H9 (cell line): ENCODE measurements at regions not wholly inside any gene's neighbourhood (a gene's known extent, or its start where the extent isn't known, plus 50 kb on each side); places are given as distances from the start of the nearest gene placed in this dataset.
"Not testable (repeated sequence)": the region's sequence is repeated elsewhere in the genome, so short reads cannot be mapped to it uniquely, and the experiment has no call there.

Source experiments
- DNase-seq: peaks from one replicate; pipeline ENCODE4 v3.0.0-alpha.2; 2017
- H2AFZ ChIP-seq: one replicate; pipeline ENCODE4 v1.6.1; 2013; ENCODE audit warnings: mild to moderate bottlenecking, low read length, control low read depth, moderate library complexity
- H2AK5ac ChIP-seq: 2 replicates; pipeline ENCODE4 v1.6.1; 2013; ENCODE audit warnings: low read length, control low read depth, mixed read lengths; ENCODE audit not compliant: insufficient read length
- H2BK120ac ChIP-seq: one replicate; pipeline ENCODE4 v1.6.1; 2013; ENCODE audit warnings: low read depth, mild to moderate bottlenecking, low read length, control low read depth, inconsistent platforms; ENCODE audit not compliant: poor library complexity, severe bottlenecking
- H2BK12ac ChIP-seq: 2 replicates; pipeline ENCODE4 v1.6.1; 2013; ENCODE audit warnings: low read length, control low read depth, mixed read lengths, low read depth; ENCODE audit not compliant: insufficient read length
- H2BK15ac ChIP-seq: 2 replicates; pipeline ENCODE4 v1.6.1; 2013; ENCODE audit warnings: low read depth, low read length, control low read depth
- H2BK20ac ChIP-seq: one replicate; pipeline ENCODE4 v1.6.1; 2013; ENCODE audit warnings: low read depth, mild to moderate bottlenecking, low read length, control low read depth, inconsistent platforms; ENCODE audit not compliant: poor library complexity, severe bottlenecking
- H2BK5ac ChIP-seq: 2 replicates; pipeline ENCODE4 v1.6.1; 2013; ENCODE audit warnings: low read length, control low read depth, mixed read lengths; ENCODE audit not compliant: insufficient read length
- H3K14ac ChIP-seq: 2 replicates; pipeline ENCODE4 v1.6.1; 2013; ENCODE audit warnings: low read length, control low read depth; ENCODE audit not compliant: insufficient read depth
- H3K18ac ChIP-seq: 2 replicates; pipeline ENCODE4 v1.6.1; 2013; ENCODE audit warnings: low read depth, mild to moderate bottlenecking, mixed read lengths, low read length, control low read depth; ENCODE audit not compliant: insufficient read length
- H3K23ac ChIP-seq: 2 replicates; pipeline ENCODE4 v1.6.1; 2013; ENCODE audit warnings: low read length, control low read depth, mixed read lengths, low read depth; ENCODE audit not compliant: insufficient read length
- H3K23me2 ChIP-seq: 2 replicates; pipeline ENCODE4 v1.6.1; 2013; ENCODE audit warnings: low read depth, mild to moderate bottlenecking, mixed read lengths, low read length, control low read depth; ENCODE audit not compliant: insufficient read length, poor library complexity, severe bottlenecking
- H3K27ac ChIP-seq: 2 replicates; pipeline ENCODE4 v1.5.1; 2013; ENCODE audit warnings: low read length, control low read depth, mixed read lengths, low read depth; ENCODE audit not compliant: insufficient read length
- H3K27me3 ChIP-seq: 2 replicates; pipeline ENCODE4 v1.6.1; 2013; ENCODE audit warnings: low read length, control low read depth, inconsistent platforms; ENCODE audit not compliant: insufficient read depth
- H3K4ac ChIP-seq: 2 replicates; pipeline ENCODE4 v1.6.1; 2013; ENCODE audit warnings: low read depth, mild to moderate bottlenecking, control low read depth, inconsistent platforms, low read length, moderate library complexity
- H3K4me1 ChIP-seq: 2 replicates; pipeline ENCODE4 v1.6.1; 2013; ENCODE audit warnings: low read length, control low read depth, inconsistent platforms; ENCODE audit not compliant: insufficient read depth
- H3K4me2 ChIP-seq: 2 replicates; pipeline ENCODE4 v1.6.1; 2013; ENCODE audit warnings: low read length, control low read depth, mixed read lengths; ENCODE audit not compliant: insufficient read length, insufficient read depth
- H3K56ac ChIP-seq: 2 replicates; pipeline ENCODE4 v1.6.1; 2013; ENCODE audit warnings: low read depth, mild to moderate bottlenecking, mixed read lengths, low read length, control low read depth; ENCODE audit not compliant: insufficient read length
- H3K79me1 ChIP-seq: 2 replicates; pipeline ENCODE4 v1.6.1; 2013; ENCODE audit warnings: low read depth, mild to moderate bottlenecking, moderate library complexity, low read length, control low read depth, inconsistent platforms; ENCODE audit not compliant: insufficient read depth, poor library complexity, severe bottlenecking
- H3K79me2 ChIP-seq: 2 replicates; pipeline ENCODE4 v1.6.1; 2013; ENCODE audit warnings: low read length, control low read depth, inconsistent platforms; ENCODE audit not compliant: insufficient read depth
- H3K9ac ChIP-seq: 2 replicates; pipeline ENCODE4 v1.6.1; 2013; ENCODE audit warnings: low read length, control low read depth, mixed read lengths; ENCODE audit not compliant: insufficient read length; ENCODE audit errors: extremely low read depth
- H3K9me3 ChIP-seq: one replicate; pipeline ENCODE4 v1.6.1; 2013; ENCODE audit warnings: low read depth, low read length, inconsistent platforms; ENCODE audit not compliant: control insufficient read depth
- H3T11ph ChIP-seq: one replicate; pipeline ENCODE4 v1.6.1; 2013; ENCODE audit warnings: mild to moderate bottlenecking, low read length, control low read depth, inconsistent platforms
- H4K20me1 ChIP-seq: one replicate; pipeline ENCODE4 v1.6.1; 2013; ENCODE audit not compliant: control insufficient read depth, insufficient read length, insufficient read depth
- H4K5ac ChIP-seq: 2 replicates; pipeline ENCODE4 v1.6.1; 2013; ENCODE audit warnings: low read depth, mild to moderate bottlenecking, mixed read lengths, low read length, control low read depth; ENCODE audit not compliant: insufficient read length
- H4K8ac ChIP-seq: replicated peaks from 2 replicates; pipeline ENCODE4 v1.6.1; 2013; ENCODE audit warnings: low read length, control low read depth, mixed read lengths, low read depth; ENCODE audit not compliant: insufficient read length
- H4K91ac ChIP-seq: 2 replicates; pipeline ENCODE4 v1.6.1; 2013; ENCODE audit warnings: low read depth, mild to moderate bottlenecking, moderate library complexity, mixed read lengths, low read length, control low read depth; ENCODE audit not compliant: insufficient read length
- H3K27ac Mint-ChIP-seq, 3 experiments: 2 replicates in 2 of 3; 3 replicates in 1 of 3; pipeline ENCODE4 v1.8.0; 2020 to 2021; ENCODE audit warnings: mixed read lengths in 3 of 3, mild to moderate bottlenecking in 1 of 3, moderate library complexity in 1 of 3
- H3K27me3 Mint-ChIP-seq: 2 replicates; pipeline ENCODE4 v1.8.0; 2021; ENCODE audit warnings: low read depth, mild to moderate bottlenecking, moderate library complexity, mixed read lengths
- H3K36me3 Mint-ChIP-seq, 3 experiments: 2 replicates in 2 of 3; 3 replicates in 1 of 3; pipeline ENCODE4 v1.8.0; 2020 to 2021; ENCODE audit warnings: low read depth in 3 of 3, mixed read lengths in 3 of 3; ENCODE audit not compliant: insufficient read depth in 1 of 3
- H3K4me1 Mint-ChIP-seq, 2 experiments: 2 replicates each; pipeline ENCODE4 v1.8.0; 2020; ENCODE audit warnings: mixed read lengths in 2 of 2
- H3K4me3 Mint-ChIP-seq, 2 experiments: 2 replicates in 1 of 2; 3 replicates in 1 of 2; pipeline ENCODE4 v1.8.0; 2020 to 2021; ENCODE audit warnings: mild to moderate bottlenecking in 2 of 2, mixed read lengths in 2 of 2, moderate library complexity in 1 of 2
- H3K9me3 Mint-ChIP-seq, 2 experiments: 2 replicates in 1 of 2; 3 replicates in 1 of 2; pipeline ENCODE4 v1.8.0; 2020; ENCODE audit warnings: mild to moderate bottlenecking in 2 of 2, mixed read lengths in 2 of 2, moderate library complexity in 1 of 2
- WGBS: extraction: QIAGEN DNeasy Blood & Tissue Kit; methylation state at CpG from one replicate; pipeline ENCODE4 v1.1.7; 2013; ENCODE audit warnings: missing lambda C conversion rate, low lambda C conversion rate, mixed read lengths; ENCODE audit not compliant: insufficient read length; ENCODE audit errors: extremely low coverage; 5-methylcytosine and 5-hydroxymethylcytosine counted together
- TF ChIP-seq, protein P1 (sequence below): fragments of 200-600 bp; sonication (generic); conservative IDR thresholded peaks from 3 replicates; pipeline ENCODE4 v1.8.0; 2021; ENCODE audit warnings: antibody characterized with exemption, mild to moderate bottlenecking

DNA sequence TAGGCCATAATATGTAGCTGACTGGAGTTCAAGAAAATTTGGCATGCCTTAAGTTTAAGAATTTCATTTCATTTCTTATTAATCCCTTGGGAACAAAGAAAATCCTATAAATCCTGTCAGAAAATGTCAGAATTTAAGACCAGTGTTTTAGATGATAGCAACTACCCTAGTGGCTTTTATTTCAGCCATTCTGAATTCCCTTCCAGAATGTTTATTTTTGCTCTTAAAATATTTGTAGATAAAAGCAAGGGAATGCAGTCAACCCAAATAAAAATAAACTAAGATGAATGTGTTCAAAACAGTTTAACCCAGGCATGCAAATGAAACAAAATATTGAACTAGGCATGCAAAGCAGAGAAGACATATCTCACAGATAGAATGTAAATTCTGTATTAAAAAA is 356.9 kb upstream of the LRRC4C start:
- H2BK12ac ChIP-seq = no peak overlapping the region
- DNase-seq = no peak
- no peaks in the 10 kb centered on the region for H3K23me2 ChIP-seq
- no peak overlapping the region for H2BK120ac ChIP-seq
- H3K27ac Mint-ChIP-seq = no peak overlapping the region
- no peak overlapping the region for H2BK15ac ChIP-seq
- H3K23ac ChIP-seq = no peak overlapping the region
- no peak overlapping the region for H2AFZ ChIP-seq
- H2AK5ac ChIP-seq = no peak overlapping the region
- H3K9me3 ChIP-seq = no peaks in the 10 kb centered on the region
- no peak overlapping the region for H2BK20ac ChIP-seq
- no peaks in the 10 kb centered on the region for H3K79me2 ChIP-seq
- TF ChIP-seq, protein P1, sequence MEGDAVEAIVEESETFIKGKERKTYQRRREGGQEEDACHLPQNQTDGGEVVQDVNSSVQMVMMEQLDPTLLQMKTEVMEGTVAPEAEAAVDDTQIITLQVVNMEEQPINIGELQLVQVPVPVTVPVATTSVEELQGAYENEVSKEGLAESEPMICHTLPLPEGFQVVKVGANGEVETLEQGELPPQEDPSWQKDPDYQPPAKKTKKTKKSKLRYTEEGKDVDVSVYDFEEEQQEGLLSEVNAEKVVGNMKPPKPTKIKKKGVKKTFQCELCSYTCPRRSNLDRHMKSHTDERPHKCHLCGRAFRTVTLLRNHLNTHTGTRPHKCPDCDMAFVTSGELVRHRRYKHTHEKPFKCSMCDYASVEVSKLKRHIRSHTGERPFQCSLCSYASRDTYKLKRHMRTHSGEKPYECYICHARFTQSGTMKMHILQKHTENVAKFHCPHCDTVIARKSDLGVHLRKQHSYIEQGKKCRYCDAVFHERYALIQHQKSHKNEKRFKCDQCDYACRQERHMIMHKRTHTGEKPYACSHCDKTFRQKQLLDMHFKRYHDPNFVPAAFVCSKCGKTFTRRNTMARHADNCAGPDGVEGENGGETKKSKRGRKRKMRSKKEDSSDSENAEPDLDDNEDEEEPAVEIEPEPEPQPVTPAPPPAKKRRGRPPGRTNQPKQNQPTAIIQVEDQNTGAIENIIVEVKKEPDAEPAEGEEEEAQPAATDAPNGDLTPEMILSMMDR = no peak
- H3K27ac ChIP-seq = no peak overlapping the region
- no peak overlapping the region for H3K4me3 Mint-ChIP-seq
- H3K4ac ChIP-seq = no peak overlapping the region
- no peak overlapping the region for H4K5ac ChIP-seq
- H3K18ac ChIP-seq = no peak overlapping the region
- no peaks in the 10 kb centered on the region for H3K79me1 ChIP-seq
- no peaks in the 10 kb centered on the region for H3K27me3 ChIP-seq
- H4K91ac ChIP-seq = no peak overlapping the region
- H3K56ac ChIP-seq = no peak overlapping the region
- H3T11ph ChIP-seq = no peak overlapping the region
- H3K9ac ChIP-seq = no peak overlapping the region
- no peak overlapping the region for H3K14ac ChIP-seq
- no peaks in the 10 kb centered on the region for H4K20me1 ChIP-seq
- no peak overlapping the region for H3K4me2 ChIP-seq
- no peaks in the 10 kb centered on the region for H3K27me3 Mint-ChIP-seq
- no peaks in the 10 kb centered on the region for H3K4me1 ChIP-seq
- no peak overlapping the region for H4K8ac ChIP-seq
- peaks cover 23 to 27% of the 10 kb centered on the region in 2 experiments for H3K9me3 Mint-ChIP-seq
- H2BK5ac ChIP-seq = no peak overlapping the region
- H3K4me1 Mint-ChIP-seq = peaks cover 3 to 4% of the 10 kb centered on the region in 2 experiments; a peak in 3 of 4 replicates
- peaks cover 11 to 24% (median 13%) of the 10 kb centered on the region in 3 experiments for H3K36me3 Mint-ChIP-seq

DNA sequence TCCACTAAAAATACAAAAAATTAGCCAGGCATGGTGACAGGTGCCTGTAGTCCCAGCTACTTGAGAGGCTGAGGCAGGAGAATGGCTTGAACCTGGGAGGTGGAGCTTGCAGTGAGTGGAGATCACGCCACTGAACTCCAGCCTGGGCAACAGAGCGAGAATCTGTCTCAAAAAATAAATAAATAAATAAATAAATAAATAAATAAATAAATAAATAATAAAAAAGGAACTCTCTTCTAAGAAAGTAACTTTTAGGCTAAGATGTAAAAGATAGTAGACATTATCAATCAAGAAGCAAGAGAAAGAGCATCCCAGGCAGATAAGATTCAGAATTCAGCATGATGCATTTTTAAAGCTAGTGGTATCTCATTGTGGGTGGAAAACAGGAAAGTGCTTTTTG is 364.8 kb upstream of the LRRC4C start:
- WGBS = no CpG with 5 or more reads among the region's 2 CpGs

More for the DNA sequence above, 364.8 kb upstream of the LRRC4C start:
- not testable (repeated sequence) for H4K8ac ChIP-seq, H3K4me1 ChIP-seq, H2BK120ac ChIP-seq, H3K14ac ChIP-seq, H3K4me2 ChIP-seq, H3K56ac ChIP-seq, H3K27me3 ChIP-seq, H2BK20ac ChIP-seq, H3K27ac Mint-ChIP-seq, H2AFZ ChIP-seq, H4K91ac ChIP-seq, H3K4me3 Mint-ChIP-seq, H3K4ac ChIP-seq, H3K27me3 Mint-ChIP-seq, H4K20me1 ChIP-seq, H3K27ac ChIP-seq, H3T11ph ChIP-seq, H3K36me3 Mint-ChIP-seq, H4K5ac ChIP-seq, H2BK12ac ChIP-seq, H3K9ac ChIP-seq, H3K79me2 ChIP-seq, H3K23ac ChIP-seq, H2BK15ac ChIP-seq, H3K9me3 ChIP-seq, H3K79me1 ChIP-seq, H3K18ac ChIP-seq, H2BK5ac ChIP-seq, H3K23me2 ChIP-seq, H3K9me3 Mint-ChIP-seq, DNase-seq, H2AK5ac ChIP-seq
- peaks cover 9 to 12% of the 10 kb centered on the region in 2 experiments; a peak in 3 of 4 replicates for H3K4me1 Mint-ChIP-seq
